Mammary epithelial cell (primary cell): ENCODE measurements at regions not wholly inside any gene's neighbourhood (a gene's known extent, or its start where the extent isn't known, plus 50 kb on each side); places are given as distances from the start of the nearest gene placed in this dataset.

Experiments
- EZH2 ChIP-seq: IDR thresholded peaks from 2 replicates; pipeline ENCODE4 v1.6.1; 2012; ENCODE audit warnings: low read length, inconsistent platforms, borderline replicate concordance
- TF ChIP-seq, protein P1 (sequence below), 2 donors: IDR thresholded peaks in 1 of 2; conservative IDR thresholded peaks in 1 of 2; 2 replicates each; pipeline ENCODE4 v1.5.1; 2011 to 2012; ENCODE audit warnings: inconsistent platforms in 2 of 2, low read length in 2 of 2, mild to moderate bottlenecking in 2 of 2, control low read depth in 1 of 2, low read depth in 1 of 2; ENCODE audit not compliant: insufficient read depth in 1 of 2; ENCODE audit errors: extremely low read depth in 1 of 2

DNA sequence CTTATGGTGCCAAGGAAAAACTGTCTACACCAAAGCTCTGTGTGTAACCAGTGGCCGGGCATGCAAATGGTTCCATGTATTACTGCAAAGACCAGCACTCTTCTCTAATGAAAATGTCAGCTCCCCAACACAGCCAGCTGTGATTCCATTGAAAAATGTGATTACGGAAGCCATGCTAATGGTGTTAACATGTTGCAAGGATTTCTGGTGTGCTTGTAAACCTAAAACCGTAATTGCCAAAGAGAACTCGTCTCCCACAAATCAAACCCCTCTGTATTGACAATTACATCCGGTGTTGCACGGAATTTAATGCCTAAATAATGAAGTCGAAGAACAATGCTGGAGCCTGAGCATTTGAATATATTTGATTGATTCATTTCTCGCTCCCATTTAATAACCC is 351.7 kb downstream of the NPIPA8 start:
- TF ChIP-seq, protein P1, sequence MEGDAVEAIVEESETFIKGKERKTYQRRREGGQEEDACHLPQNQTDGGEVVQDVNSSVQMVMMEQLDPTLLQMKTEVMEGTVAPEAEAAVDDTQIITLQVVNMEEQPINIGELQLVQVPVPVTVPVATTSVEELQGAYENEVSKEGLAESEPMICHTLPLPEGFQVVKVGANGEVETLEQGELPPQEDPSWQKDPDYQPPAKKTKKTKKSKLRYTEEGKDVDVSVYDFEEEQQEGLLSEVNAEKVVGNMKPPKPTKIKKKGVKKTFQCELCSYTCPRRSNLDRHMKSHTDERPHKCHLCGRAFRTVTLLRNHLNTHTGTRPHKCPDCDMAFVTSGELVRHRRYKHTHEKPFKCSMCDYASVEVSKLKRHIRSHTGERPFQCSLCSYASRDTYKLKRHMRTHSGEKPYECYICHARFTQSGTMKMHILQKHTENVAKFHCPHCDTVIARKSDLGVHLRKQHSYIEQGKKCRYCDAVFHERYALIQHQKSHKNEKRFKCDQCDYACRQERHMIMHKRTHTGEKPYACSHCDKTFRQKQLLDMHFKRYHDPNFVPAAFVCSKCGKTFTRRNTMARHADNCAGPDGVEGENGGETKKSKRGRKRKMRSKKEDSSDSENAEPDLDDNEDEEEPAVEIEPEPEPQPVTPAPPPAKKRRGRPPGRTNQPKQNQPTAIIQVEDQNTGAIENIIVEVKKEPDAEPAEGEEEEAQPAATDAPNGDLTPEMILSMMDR (conservative IDR thresholded peaks at IDR 0.05 in 1 of 2, IDR thresholded peaks at IDR 0.05 in 1 of 2; ENCODE audit: extremely low read depth in 1 of 2, insufficient read depth in 1 of 2, low read depth in 1 of 2, low read length in 2 of 2): no peak
- no peak for TF ChIP-seq EZH2
